Erythroblast (primary cell): ENCODE measurements at regions not wholly inside any gene's neighbourhood (a gene's known extent, or its start where the extent isn't known, plus 50 kb on each side); places are given as distances from the start of the nearest gene placed in this dataset.

Source experiments
- GATA1 ChIP-seq: IDR thresholded peaks from 2 replicates; pipeline ENCODE4 v1.6.1; 2011; ENCODE audit warnings: low read depth, mild to moderate bottlenecking, control low read depth, low read length, moderate library complexity
- POLR2A ChIP-seq: IDR thresholded peaks from 2 replicates; pipeline ENCODE4 v1.6.1; 2011; ENCODE audit warnings: mild to moderate bottlenecking, low read length

DNA sequence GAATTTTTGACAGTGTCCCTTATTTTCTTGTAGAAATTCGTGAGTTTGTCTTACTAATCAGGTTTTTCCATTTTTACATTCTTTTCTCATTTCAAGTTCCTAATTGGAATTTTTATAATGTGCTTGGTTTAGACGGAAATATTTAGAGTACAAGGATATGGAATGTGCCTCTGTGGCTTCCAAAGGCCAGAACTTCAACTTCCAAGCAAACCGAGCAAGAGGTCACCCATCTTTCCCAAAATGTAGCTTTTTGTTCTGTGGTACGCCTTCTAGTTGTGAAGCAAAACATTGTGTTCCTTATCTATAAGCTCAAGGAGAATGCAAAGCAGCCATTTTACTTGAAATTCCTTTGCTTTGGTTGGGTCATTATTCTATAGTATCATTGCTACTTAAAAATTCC, 212.8 kb upstream of the PACRGL start:
- TF ChIP-seq POLR2A (no peak), GATA1 (no peak)
